DOHH2 (cell line): ENCODE measurements at regions not wholly inside any gene's neighbourhood (a gene's known extent, or its start where the extent isn't known, plus 50 kb on each side); places are given as distances from the start of the nearest gene placed in this dataset.

ENCODE experiments used
- CTCF ChIP-seq: fragments of 200-600 bp; sonication (generic); IDR thresholded peaks from one replicate; pipeline ENCODE4 v1.5.1; 2014; ENCODE audit warnings: antibody characterized with exemption, mild to moderate bottlenecking, low read depth, low read length; ENCODE audit not compliant: poor library complexity, severe bottlenecking
- EZH2phosphoT487 ChIP-seq: fragments of 200-600 bp; sonication (generic); IDR thresholded peaks from 2 replicates; pipeline ENCODE4 v1.6.1; 2017; ENCODE audit warnings: borderline replicate concordance, mild to moderate bottlenecking, antibody characterized with exemption, low read length, moderate library complexity, mixed read lengths

- no peak for TF ChIP-seq CTCF
- no peak for TF ChIP-seq EZH2phosphoT487
Observed at GRCh38 chrX:42920752-42921151, 142.8 kb upstream of the PPP1R2C start.
